Testis (tissue), 2 donors: ENCODE measurements at regions not wholly inside any gene's neighbourhood (a gene's known extent, or its start where the extent isn't known, plus 50 kb on each side); places are given as distances from the start of the nearest gene placed in this dataset.

Source experiments
- DNase-seq: peaks from one replicate; pipeline ENCODE4 v3.0.0-alpha.2; 2019
- H3K27ac ChIP-seq, 2 donors: fragments of 200-600 bp; sonication (generic); one replicate each; pipeline ENCODE4 v1.5.1; 2019
- H3K27me3 ChIP-seq: fragments of 200-600 bp; sonication (generic); one replicate; pipeline ENCODE4 v1.5.1; 2019
- H3K36me3 ChIP-seq: fragments of 200-600 bp; sonication (generic); one replicate; pipeline ENCODE4 v1.5.1; 2017; ENCODE audit warnings: low read depth; ENCODE audit errors: missing control alignments
- H3K4me1 ChIP-seq: fragments of 200-600 bp; sonication (generic); one replicate; pipeline ENCODE4 v1.5.1; 2019
- H3K4me3 ChIP-seq, 2 donors: fragments of 200-600 bp; sonication (generic); one replicate each; pipeline ENCODE4 v1.5.1; 2017 to 2019
- H3K9me3 ChIP-seq: fragments of 200-600 bp; sonication (generic); one replicate; pipeline ENCODE4 v1.5.1; 2017
- CTCF ChIP-seq, 3 experiments: fragments of 450-650 bp in 2 of 3; fragments of 200-600 bp in 1 of 3; sonication (generic) in 1 of 3; IDR thresholded peaks; one replicate each; pipeline ENCODE4 v1.5.1; 2016 to 2019; ENCODE audit warnings: antibody characterized with exemption in 3 of 3, mild to moderate bottlenecking in 2 of 3, moderate library complexity in 1 of 3
- POLR2A ChIP-seq: fragments of 450-650 bp; IDR thresholded peaks from one replicate; pipeline ENCODE4 v1.6.1; 2017; ENCODE audit warnings: antibody characterized with exemption, mild to moderate bottlenecking, moderate library complexity
- WGBS, 2 donors: methylation state at CpG; one replicate each; pipeline ENCODE4 v1.1.5; 2018; 5-methylcytosine and 5-hydroxymethylcytosine counted together
- intact Hi-C: fragments of 100-400 bp; cut with DNase I; formaldehyde crosslinking; loops from one replicate; pipeline ENCODE4 v1.15.1; 2023; ENCODE audit warnings: low total_unique reads

- 72 to 81% methylated on average over 5 of the region's 5 CpGs for WGBS, 2 donors
- TF ChIP-seq CTCF (IDR thresholded peaks at IDR 0.05) (no peak), POLR2A (no peak)
- intact Hi-C loops, result no loop called here
These were observed 464.2 kb upstream of the DAB1 start for GRCh38 chr1:57887964-57888491.

GRCh38 chr1:57886376-57886775, 462.5 kb upstream of the DAB1 start:
- TF ChIP-seq CTCF (IDR thresholded peaks at IDR 0.05), result no peak
- TF ChIP-seq POLR2A, result no peak
- Histone ChIP-seq H3K27ac (no peak overlapping the region), H3K36me3 (no peaks in the 10 kb centered on the region), H3K4me1 (no peaks in the 10 kb centered on the region), H3K27me3 (no peaks in the 10 kb centered on the region), H3K4me3 (no peak overlapping the region), H3K9me3 (no peaks in the 10 kb centered on the region)
- WGBS, 2 donors, result 87 to 91% methylated on average over 7 of the region's 7 CpGs
- no peak for DNase-seq
- intact Hi-C loops, result no loop called here

More at GRCh38 chr1:57887964-57888491, 464.2 kb upstream of the DAB1 start:
- no peaks in the 10 kb centered on the region for H3K9me3 ChIP-seq
- no peak for DNase-seq
- no peaks in the 10 kb centered on the region for H3K27me3 ChIP-seq
- no peaks in the 10 kb centered on the region for H3K36me3 ChIP-seq
- H3K4me1 ChIP-seq, result no peaks in the 10 kb centered on the region
- no peak overlapping the region for H3K27ac ChIP-seq
- H3K4me3 ChIP-seq, result no peak overlapping the region

GRCh38 chr1:57883642-57883995, 459.8 kb upstream of the DAB1 start:
- Histone ChIP-seq H3K4me3 (no peak overlapping the region), H3K27ac (no peak overlapping the region), H3K9me3 (no peaks in the 10 kb centered on the region), H3K27me3 (no peaks in the 10 kb centered on the region), H3K36me3 (no peaks in the 10 kb centered on the region), H3K4me1 (no peaks in the 10 kb centered on the region)
- TF ChIP-seq POLR2A (no peak), CTCF (IDR thresholded peaks at IDR 0.05) (no peak)
- intact Hi-C loops, result no loop called here
- no peak for DNase-seq
- 95 to 99% methylated on average over 4 of the region's 4 CpGs for WGBS, 2 donors

GRCh38 chr1:57882934-57883641, 459.2 kb upstream of the DAB1 start:
- H3K9me3 ChIP-seq, result no peaks in the 10 kb centered on the region
- 80 to 83% methylated on average over 6 of the region's 6 CpGs for WGBS, 2 donors
- DNase-seq, result no peak
- intact Hi-C loops, result no loop called here
- no peaks in the 10 kb centered on the region for H3K27me3 ChIP-seq
- H3K27ac ChIP-seq, result no peak overlapping the region
- no peaks in the 10 kb centered on the region for H3K4me1 ChIP-seq
- H3K36me3 ChIP-seq, result no peaks in the 10 kb centered on the region
- TF ChIP-seq POLR2A, result no peak
- no peak for TF ChIP-seq CTCF (IDR thresholded peaks at IDR 0.05)
- H3K4me3 ChIP-seq, result no peak overlapping the region

GRCh38 chr1:57882072-57882471, 458.2 kb upstream of the DAB1 start:
- Histone ChIP-seq H3K36me3 (no peaks in the 10 kb centered on the region), H3K27me3 (no peaks in the 10 kb centered on the region), H3K9me3 (no peaks in the 10 kb centered on the region), H3K4me3 (no peak overlapping the region), H3K4me1 (no peaks in the 10 kb centered on the region), H3K27ac (no peak overlapping the region)
- DNase-seq, result no peak
- TF ChIP-seq CTCF (IDR thresholded peaks at IDR 0.05), result no peak
- no peak for TF ChIP-seq POLR2A
- 77 to 81% methylated on average over 3 of the region's 3 CpGs for WGBS, 2 donors
- intact Hi-C loops, result no loop called here
